Right hindlimb (tissue), 1 donor: ENCODE measurements at regions not wholly inside any gene's neighbourhood (a gene's known extent, or its start where the extent isn't known, plus 50 kb on each side); places are given as distances from the start of the nearest gene placed in this dataset.
"Not testable (repeated sequence)": the region's sequence is repeated elsewhere in the genome, so short reads cannot be mapped to it uniquely, and the experiment has no call there.

Experiments
- DNase-seq: peaks from one replicate; pipeline ENCODE4 v3.0.0-alpha.2; 2018

DNA sequence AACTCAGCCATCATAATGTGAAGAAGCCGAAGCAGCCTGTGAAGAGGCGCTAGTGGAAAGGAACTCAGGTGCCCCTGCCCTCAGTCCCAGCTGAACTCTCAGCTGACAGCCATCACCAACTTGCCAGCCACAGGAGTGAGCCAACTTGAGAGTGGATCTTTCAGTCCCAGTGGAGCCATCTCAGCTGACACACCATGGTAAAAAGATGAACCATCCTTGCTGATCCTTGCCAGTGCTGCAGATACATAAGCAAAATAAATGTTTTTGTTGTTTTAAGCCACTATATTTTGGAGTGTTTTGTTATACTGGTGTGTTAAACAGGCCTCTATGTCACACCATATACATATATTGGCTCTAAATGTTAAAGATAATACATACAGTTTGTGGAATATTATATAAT, 195.8 kb upstream of the SPRED2 start:
- DNase-seq = no peak

- DNase-seq = no peak
Observed at GRCh38 chr2:65626831-65627230, 194.4 kb upstream of the SPRED2 start.

DNA sequence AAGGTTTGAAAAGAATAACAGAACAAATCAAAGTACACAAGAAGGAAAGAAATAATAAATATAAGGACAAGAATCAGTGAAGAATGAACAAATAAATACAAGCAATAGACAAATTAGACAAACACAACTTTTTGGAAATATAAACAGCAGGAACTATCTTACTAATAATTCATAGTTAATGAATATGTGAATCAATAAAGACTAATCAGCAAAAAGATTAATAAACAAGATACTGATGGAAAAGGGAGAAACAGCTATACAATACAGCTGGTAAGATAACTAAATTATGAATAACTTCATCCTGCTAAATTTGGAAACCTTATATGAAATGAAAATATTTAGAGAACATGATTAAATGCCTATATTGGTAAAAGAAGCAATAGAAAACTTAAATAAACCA, 193.6 kb upstream of the SPRED2 start:
- no peak for DNase-seq

- DNase-seq = no peak
Observed at GRCh38 chr2:65622951-65623535, 190.6 kb upstream of the SPRED2 start.

DNA sequence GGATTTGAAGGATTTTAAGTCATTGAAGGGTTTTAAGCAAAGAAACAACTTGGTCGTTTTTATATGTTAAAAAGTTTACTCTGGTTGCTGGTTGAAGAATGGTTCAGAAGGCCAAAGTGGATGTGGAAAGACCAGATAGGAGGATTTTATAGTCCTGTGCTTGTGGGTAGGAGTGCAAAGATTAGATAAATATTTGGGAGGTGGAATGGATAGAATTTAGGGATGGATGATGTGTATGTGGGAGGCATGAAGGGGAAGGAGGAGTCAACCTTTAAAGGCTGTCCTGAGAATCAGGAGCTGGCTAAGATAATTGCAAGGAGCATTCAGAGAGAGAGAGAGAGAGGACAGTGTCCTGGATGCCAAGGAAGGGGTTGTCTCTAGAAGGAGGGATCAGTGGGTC, 190.1 kb upstream of the SPRED2 start:
- DNase-seq = no peak

DNA sequence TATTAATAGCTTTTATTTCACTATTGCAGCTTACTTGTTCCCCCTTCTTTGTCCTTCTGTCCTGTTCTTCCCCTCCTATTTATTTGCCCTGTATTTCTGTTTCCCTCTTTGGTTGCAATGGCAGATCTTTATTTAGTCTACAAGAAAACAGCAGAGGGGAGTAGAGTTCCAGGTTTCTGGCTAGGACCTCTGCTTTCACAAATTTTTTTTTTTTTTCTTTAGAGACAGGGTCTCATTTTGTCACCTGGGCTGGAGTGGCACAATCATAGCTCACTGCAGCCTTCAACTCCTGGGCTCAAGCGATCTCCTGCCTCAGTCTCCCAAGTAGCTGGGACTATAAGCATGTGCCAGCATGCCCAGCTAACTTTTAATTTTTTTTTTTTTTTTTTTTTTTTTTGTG, 188.1 kb upstream of the SPRED2 start:
- DNase-seq = no peak

GRCh38 chr2:65620026-65620425, 187.6 kb upstream of the SPRED2 start:
- DNase-seq = no peak

GRCh38 chr2:65615602-65616001, 183.2 kb upstream of the SPRED2 start:
- DNase-seq = no peak

DNA sequence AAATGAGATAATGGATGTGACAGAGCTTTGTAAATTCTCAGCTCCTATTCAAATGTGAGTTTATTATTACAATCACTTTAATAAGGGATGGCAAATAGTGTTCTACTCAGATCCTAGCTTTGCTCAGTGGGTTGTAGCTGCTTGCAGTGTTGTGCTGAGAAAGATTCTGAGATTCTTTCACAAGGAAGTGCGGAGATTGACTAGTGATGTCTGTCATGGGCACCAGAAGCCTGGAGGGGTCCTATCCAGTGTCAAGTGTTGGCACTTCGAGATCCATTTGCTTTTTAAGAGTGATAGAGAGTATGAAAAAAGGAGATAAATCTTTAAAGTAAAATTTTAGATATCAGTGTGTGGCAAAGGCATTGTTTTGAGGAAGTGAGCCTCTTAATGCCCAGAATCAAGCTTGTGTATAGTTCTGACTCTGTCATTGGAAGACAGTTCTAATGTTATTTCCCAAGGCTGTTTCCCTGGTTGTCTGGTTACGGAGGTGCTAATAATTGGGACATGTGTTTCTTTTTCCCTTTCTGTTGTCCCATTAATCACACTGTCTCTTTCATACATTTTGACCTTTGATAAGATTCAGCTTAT, 181.7 kb upstream of the SPRED2 start:
- no peak for DNase-seq

DNA sequence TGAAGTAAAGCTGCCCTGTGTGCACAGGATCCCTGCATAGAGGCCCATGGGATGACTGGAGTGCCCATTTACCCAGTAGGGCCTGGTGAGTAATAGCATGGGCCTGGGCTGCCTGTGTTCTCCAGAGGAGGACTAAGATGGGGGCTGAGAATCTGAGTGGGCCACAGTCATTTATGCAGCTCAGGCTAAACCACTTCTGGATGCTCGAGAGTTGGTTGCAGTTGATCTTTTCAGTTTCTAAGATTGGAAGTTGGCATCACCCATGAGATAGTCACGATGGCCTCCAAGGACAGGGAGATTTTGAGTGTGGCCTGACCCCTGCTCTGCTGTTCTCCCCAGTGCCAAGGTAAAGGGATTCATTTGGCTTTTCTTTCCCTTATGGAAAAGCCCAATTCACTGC, 179.1 kb upstream of the SPRED2 start:
- DNase-seq = no peak

DNA sequence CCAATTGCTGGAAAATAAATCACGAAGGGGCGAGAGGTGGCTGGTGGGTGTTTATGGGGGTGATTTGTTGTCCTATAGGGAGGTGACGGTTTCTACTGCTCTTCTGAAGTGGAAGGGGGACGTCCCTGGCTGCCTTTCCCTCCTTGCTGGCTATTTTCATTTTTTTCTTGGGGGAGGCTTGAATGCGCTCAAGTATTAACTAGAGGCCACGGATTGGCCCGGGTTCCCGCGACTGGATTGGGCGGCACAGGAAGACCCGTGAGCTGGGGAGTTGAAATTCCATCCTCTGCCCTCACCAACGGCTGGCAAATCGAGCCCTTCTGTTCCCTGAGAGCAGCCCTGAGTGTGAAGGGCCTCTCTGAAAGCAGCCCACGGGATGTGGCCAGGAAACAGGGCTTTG, 176.5 kb upstream of the SPRED2 start:
- peak; percentile 85 for DNase-seq

- peak; percentile 82 for DNase-seq
Observed at GRCh38 chr2:65608466-65608865, 176.1 kb upstream of the SPRED2 start.

DNA sequence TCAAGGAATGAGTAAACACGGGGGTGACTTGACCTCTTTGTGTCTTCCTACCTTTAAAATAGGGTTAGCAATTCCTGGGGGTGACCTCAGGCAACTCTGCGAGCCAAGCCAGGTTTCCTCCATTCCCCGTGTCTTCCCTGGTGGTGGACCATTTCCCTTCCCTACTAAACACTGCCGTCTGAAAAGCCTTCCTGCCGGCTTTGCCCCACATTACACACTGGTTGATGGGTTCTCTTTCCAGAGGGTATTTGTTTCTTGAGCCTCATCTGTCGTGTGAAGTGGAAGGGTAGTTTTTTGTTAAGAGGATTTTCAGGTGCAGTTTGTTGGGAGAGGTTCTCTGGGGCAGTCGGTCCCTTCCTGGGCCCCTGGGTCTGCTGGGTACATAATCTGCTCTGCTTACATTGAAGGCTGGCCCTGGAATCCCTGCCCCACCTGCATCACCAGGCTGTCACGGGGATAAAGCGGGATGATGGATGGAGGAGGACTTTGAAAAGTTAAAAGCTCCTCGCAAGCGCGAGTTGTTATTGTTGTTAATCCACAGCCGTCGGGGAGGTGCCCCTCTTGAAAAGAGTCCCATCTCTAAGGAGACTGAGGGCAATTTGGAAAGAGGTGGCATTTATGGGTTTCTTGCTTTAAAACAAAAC, 175.4 kb upstream of the SPRED2 start:
- no peak for DNase-seq

DNA sequence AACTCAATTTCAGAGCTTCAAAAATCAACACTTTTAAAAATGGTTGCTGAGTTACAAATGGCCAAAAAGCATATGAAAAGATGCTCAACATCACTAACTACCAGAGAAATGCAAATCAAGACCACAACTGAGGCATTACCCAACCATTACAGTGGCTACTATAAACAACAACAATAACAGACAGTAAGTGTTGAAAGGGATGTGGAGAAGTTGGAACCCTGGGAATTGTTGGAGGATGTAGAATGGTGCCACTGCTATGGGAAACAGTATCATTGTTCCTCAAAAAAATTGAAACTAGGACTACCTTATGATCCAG, 173.3 kb upstream of the SPRED2 start:
- DNase-seq = no peak

DNA sequence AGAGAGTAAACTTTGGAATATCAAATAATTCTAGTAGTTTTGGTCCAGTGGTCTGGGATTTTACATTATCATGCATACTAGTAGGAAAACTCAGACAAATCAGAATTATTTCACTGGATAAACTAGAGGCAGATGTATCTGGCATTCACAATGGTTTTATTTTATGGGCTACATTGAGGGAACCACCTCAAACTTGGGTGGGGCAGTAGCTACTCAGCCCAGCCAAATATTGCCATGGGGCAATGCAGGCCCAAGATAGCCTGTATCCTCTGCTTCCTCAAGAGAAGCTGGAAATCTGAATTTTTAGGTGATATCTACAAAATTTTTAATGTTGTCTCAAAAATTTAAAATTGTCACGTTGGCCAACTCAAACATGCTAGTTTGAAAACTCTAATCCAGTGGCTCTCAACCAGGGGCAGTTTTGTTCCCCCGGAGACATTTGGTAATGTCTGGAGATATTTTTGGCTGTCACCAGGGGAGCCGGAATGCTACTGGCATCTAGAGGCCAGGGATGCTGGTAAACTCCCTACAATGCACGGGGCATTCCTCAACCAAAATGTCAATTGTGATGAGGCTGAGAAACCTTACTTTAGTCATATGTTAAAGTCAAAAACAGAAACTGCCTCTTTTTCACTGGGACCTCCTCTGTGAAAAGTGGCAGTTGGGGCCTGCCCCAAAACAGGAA, 172.8 kb upstream of the SPRED2 start:
- DNase-seq = no peak

DNA sequence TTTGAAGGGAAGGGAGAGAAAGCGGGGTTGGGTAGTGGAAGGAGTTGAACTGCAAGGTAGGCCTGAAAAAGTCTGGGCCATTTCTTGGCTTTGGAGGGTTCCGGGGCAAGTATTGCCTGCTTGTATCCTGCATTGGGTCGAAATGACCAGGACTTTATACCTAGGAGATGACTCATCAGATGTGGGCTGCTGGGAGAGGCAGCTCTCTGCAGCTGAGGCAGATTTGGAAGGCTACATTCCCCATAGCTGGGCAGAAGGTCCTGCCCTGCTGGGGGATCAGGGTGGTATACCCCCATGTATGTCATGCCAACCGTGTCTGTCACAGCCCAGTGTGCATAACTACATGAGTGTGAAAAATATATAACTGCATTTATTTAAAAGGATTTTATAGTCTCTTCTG, 171.8 kb upstream of the SPRED2 start:
- DNase-seq = no peak

GRCh38 chr2:65602603-65603235, 170.3 kb upstream of the SPRED2 start:
- DNase-seq = no peak

- not testable (repeated sequence) for DNase-seq
Observed at GRCh38 chr2:65600871-65601270, 168.5 kb upstream of the SPRED2 start.

GRCh38 chr2:65600351-65600750, 168.0 kb upstream of the SPRED2 start:
- DNase-seq = not testable (repeated sequence)

GRCh38 chr2:65599693-65600092, 167.3 kb upstream of the SPRED2 start:
- DNase-seq = no peak

GRCh38 chr2:65598996-65599395, 166.6 kb upstream of the SPRED2 start:
- DNase-seq = no peak

- DNase-seq = no peak
Observed at GRCh38 chr2:65598264-65598663, 165.9 kb upstream of the SPRED2 start.

DNA sequence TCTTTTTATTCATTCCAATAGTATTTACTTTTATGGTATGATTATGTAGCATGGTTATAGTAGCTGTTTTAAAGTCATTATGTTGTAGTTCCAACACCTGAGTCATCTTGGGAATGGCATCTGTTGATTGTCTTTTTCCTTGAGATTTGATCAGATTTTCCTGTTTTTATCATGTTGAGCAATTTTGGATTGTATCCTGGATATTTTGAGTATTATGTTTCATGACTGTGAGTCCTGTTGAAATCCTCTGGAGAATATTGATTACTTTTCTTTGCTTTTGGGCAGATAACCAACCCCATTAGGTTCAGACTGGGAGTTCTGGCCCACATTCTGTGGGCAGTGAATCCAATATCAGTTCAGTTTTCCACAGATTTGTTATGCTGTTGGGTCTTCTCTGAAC, 163.2 kb upstream of the SPRED2 start:
- DNase-seq = no peak

DNA sequence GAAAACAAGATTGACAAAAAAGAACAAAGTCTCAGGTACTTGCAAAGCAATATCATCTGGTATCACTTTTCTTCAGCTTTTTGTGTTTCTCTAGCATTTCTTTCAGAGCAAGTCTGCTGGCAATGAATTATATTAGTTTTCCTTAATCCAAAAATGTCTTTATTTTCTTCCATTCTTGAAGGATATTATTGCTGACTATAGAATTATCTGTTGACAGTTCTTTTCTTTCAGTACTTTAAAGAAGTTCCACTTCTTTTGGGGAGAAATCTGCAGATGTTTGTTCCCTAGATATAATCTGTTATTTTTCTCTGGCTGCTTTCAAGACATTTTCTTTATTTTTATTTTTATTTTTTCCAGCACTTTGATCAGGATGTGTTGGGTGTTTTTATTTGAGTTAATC, 161.8 kb upstream of the SPRED2 start:
- no peak for DNase-seq
